GM19397 (cell line): ENCODE measurements at regions not wholly inside any gene's neighbourhood (a gene's known extent, or its start where the extent isn't known, plus 50 kb on each side); places are given as distances from the start of the nearest gene placed in this dataset.
A peak's percentile ranks its signal among the peaks of the same experiment; 100 is the strongest.

Experiments
- ATAC-seq: cut with Tn5 transposase; IDR thresholded peaks from one replicate; pipeline ENCODE4 v1.9.1; 2021; ENCODE audit warnings: mild to moderate bottlenecking, moderate library complexity; ENCODE audit not compliant: unreplicated experiment

DNA sequence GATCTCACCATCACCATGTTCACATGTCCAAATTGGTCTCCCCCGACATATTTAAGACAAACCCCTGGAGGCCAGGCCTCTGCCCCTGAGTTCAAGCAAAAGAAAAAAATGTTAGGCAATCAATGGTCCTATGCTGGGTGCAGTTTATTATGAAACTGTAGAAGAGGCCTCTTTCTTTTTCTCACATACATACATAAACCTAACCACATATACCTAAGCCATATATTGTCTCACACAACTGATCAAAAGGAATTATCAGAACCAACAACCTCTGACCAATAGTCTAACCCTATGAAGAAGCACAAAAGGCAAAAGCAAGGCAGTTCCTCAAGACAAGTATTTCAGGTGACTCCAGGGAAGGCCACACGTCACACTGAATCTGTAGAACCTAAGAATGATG, 49.9 kb downstream of the ILRUN start:
- no peak for ATAC-seq

DNA sequence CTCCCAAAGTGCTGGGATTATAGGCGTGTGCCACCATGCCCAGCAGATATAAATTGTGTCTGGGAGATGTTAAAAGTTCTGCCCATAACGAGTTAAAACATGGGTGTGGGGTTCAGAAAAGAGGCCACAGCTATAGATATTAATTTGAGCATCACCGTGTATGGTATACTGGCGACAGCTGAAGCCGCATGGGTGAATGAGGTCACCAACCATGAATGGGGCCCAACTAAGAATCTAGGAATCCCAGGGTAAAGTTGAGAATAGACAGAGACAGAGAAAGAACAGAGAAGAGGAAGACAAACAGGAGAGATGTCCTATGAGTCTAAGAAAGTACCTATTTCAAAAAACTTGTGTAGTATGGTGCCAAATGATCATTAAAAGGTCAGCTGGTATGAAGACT, 50.9 kb downstream of the ILRUN start:
- ATAC-seq: no peak

DNA sequence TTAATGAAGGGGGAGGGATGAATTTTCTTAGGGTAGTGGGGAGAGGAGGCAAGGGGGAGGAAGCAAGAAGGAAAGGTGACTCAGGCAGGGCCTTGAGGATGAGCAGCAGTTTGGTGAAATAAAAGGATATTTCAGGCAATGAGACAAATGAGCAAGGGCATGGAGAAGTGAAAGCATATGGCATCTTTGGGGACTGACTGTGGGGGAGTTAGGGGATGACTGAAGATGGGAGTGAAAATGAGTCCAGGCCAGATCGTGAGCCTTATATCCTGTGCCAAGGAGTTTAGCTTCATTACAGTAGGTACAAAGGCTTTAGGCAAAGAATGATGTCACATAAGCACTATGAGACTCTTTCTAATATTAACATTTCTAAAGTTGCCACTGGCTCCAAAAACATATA, 51.9 kb downstream of the ILRUN start:
- no peak for ATAC-seq

DNA sequence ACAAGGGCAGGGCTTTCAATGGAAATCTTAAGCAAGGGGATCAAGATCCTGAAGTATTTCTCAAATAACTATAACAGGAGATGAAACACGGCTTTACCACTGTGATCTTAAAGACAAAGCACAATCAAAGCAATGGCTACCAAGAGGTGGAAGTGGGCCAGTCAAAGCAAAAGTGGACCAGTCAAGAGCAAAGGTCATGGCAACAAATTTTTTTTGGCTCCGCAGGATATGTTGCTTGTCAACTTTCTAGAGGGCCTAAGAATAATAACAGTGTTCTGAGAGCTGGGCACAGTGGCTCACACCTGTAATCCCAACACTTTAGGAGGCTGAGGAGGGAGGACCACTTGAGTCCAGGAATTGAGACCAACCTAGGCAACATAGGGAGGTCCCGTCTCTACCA, 54.1 kb downstream of the ILRUN start:
- no peak for ATAC-seq

DNA sequence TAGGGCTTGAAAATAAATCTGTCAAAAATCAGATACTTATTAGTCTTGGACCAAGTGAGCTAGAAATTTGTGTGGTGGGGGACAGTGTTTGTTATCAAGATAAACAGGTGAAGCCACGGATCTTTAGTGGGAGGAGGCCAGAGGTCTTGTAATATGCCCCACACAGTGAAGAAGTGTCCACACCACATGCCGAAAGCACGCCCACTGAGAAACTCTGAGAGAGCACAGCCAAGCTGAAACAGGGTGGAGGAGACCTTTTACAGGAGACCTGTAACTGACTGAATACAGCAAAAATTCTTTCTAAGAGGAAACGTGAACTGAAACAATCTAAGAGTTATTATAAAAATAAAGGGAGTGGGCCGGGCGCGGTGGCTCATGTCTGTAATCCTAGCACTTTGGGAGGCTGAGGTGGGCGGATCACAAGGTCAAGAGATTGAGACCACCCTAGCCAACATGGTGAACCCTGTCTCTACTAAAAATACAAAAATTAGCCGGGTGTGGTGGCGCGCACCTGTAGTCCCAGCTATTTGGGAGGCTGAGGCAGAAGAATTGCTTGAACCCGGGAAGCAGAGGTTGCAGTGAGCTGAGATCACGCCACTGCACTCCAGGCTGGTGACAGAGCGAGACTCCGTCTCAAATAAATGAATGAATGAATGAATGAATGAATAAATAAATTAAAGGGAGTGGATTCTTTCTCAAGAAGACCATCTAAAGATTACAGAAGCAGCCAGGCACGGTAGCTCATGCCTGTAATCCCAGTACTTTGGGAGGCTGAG, 56.3 kb downstream of the ILRUN start:
- peak; percentile 6 for ATAC-seq

DNA sequence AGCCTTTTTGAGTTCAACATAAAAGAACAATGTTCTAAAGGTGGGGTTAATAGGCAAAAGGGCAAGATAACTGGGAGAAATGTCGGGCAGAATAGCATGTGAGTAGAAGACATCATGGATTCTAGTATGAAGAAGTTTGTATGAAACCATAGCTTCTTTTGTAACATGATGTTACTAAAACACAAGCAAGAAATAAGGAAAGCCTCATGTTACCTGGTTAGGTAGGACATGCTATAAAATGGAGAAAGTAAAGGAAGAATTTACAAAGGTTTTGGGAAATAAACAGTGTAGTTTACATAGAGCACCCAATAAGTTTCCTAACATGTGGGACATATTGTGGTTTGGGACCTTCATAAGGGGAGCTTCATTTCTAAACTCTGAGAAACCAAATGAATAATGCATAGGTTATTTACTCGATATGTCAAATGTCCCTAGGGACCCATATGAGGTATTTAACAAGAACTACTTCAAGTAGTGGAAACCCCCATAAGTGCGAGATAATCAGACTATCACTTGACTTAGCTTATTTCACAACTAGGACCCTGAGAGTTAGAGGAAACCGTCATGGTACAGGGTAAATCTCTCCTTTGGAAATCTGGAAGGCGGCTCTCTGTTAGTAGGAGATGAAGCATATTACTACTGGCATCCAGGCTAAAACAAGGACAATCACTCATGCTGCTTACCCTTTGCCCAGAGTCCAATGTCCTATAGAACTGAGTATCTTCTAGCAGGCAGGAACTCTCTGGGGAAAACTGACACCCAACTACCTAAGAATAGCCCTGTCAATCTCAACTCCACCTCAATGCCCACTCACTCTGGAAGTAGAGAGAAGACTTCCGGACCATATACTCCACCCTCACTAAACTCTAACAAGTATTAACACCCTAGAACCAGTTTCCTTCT, 57.5 kb downstream of the ILRUN start:
- ATAC-seq: peak; percentile 56

DNA sequence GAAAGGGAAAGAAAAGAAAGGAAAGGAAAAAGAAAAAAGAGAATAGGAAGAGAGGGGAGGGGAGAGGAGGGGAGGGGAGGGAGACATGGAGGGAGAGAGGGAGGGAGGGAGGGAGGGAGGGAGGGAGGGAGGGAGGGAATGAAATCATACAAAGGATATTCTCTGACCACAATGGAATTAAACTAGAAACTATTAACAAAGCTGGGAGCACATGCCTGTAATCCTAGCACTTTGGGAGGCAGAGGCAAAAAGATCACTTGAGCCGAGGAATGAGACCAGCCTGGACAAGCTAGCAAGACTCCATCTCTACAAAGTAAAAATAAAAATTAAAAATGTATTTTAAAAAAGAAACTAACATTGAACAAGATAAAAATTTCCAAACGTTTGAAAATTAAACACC, 62.8 kb downstream of the ILRUN start:
- no peak for ATAC-seq

DNA sequence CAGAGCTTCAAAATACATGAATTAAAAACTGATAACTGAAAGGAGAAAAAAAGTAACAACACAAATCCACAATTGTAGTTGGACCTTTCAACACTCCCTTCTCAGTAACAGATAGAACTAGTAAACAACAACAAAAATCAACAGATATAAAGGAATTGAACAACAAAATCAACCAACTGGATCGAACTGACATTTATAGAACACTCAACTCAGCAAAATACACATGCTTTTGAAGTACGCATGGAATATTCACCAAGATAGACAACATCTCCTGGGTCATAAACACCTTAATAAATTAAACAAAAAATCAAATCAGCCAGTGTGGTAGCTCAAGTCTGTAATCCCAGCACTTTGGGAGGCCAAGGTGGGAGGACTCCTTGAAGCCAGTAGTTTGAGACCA, 63.3 kb downstream of the ILRUN start:
- no peak for ATAC-seq

DNA sequence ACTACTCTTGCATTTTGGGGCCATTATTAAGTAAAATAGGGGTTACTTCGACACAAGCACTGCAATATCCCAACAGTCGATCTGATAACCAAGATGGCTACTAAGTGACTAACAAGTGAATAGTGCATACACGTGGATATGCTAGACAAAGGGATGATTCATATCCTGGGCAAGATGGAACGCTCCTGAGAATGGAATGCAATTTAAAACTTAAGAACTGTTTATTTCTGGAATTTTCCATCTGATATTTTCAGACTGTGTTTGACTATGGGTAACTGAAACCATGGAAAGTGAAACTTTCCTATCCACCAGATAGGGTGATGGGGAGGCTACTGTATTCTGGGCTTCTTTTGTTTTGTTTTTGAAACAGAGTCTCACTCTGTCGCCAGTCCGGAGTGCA, 66.5 kb downstream of the ILRUN start:
- ATAC-seq: no peak

DNA sequence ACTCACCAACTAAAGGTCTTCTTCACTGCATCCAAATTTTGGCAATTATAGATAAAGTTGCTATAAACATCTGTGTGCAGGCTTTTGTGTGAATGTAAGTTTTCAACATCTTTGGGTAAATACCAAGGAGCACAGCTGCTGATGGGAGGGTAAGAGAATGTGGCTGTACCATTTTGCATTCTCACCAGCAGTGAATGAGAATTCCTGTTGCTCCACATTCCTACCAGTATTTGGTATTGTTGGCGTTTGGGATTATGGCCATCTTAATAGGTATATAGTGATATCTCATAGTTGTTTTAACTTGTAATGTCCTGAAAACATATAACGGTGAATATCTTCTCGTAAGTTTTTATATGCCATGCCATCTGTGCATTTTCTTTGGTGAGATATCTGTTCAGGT, 69.3 kb downstream of the ILRUN start:
- ATAC-seq: no peak

DNA sequence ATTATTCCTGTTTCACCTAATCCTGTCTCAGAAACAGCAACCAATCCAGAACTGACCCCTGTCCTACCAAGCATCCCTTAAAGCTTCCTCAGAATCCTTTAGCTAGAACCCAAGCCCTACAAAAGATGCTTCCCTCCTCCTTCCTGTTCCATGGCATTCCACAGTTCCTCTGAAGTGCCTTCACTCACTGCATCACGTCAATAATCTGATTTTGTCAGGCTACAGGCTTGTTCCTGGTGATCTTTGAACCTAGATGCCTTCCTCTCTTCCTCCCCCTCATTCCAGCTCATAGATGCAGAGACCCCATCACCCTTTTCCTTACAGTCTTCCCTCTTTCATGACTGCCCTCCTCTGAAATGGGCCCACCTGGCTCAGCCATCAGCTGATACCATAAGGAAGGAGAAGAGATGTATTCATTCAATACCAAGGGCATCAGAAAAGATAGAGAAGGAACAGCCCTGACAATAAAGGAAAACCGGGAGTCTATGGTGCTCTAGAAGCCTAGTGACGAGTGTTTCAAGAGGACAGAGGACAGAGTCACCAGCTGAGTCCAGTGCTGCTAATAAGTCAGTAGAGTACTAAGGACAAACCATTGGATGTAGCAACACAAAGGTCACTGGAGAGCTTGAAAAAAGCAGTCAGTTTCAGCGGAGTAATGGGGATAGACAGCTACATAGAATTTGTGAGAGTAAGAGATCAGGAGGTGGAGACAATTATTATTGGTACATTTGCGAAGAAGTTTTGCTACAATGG, 62.5 kb upstream of the SPDEF start:
- no peak for ATAC-seq

DNA sequence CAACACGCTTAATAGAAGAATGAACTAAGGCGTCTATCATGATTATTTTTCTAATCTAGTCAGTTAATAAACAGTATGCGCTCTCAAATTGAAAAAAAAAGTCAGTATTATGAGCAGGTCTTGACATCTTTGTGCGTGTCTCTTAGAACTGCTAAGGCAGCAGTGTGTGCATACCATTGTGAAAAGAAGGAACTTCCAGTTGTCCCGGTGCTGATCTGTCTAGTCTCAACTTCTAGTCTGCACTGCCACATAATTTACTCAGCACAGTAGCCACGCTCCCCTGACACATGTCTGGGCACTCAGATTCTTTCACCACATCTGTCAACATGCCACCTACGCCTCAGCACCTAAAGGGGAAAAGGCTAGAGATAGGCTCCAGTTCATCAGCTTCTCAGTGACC, 61.1 kb upstream of the SPDEF start:
- no peak for ATAC-seq

DNA sequence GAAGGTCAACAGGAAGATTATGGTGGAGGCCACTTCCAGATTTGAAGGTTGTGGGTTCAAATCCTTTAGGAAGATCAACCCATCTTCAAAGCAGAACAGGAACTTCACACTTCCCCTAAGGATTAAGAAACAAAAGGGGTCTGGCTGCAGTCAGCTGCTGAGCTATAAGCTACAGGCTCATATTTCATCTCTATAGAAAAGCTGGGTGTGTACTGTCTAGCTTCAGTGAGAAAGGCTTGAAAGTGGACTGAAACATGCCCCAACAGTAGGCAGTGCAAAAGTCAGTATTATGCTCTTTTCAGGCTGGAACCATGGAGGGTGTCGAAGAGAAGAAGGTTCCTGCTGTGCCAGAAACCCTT, 60.1 kb upstream of the SPDEF start:
- ATAC-seq: no peak

DNA sequence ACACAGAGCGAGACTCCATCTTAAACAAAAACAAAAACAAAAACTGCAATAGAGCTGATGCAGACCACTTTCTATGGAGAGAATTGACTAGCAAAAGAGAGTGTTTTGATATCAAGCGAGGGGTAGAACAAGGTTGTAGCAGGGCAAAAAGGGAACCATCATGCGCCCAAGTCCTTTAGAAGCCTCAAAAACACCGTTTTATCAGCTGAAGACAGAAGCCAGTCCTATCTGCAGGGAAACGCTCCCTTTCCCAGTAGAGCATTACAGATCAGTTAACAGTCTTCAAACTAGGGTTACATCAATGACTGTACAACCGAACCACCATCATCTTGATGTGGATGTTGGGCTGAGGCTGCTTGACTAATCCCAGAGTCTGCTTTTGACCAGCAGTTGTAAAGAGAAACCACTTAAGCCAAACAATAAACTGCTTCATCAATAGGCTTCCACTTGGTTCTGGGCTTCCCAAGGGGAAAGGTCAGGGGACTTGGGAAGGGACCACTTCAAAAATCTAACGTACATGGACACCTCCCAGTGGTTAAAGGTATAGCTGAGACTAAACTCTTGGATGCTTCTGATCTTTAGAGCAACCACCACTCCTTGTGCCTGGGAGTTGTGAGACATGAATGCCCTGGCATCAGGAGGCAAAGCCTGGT, 59.6 kb upstream of the SPDEF start:
- no peak for ATAC-seq

DNA sequence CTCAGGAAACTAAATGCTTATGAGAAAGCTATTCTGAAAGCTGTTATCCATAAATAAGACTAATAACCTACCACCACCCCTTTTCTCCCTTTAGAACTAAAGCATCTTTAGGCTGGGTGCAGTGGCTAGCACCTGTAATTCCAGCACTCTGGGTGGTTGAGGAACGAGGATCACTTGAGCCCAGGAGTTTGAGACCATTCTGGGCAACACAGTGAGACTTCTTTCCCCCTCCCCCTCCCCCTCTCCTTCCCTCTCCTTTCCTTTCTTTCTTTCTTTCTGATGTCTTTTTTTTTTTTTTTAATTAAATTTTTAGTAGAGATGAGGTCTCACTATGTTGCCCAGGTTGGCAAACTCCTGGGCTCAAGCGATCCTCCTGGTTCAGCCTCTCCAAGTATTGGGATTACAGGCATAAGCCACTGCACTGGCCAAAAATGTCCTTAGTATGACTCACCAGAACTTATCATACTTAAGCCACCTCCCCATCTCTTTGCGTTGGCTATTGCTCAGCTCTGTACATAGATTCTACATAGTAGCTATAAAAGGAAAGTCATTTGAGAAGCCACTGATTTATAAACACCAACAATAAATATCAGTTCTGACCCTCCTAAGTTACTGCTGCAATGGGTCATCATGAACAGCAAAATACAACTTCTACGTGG, 54.8 kb upstream of the SPDEF start:
- ATAC-seq: no peak

DNA sequence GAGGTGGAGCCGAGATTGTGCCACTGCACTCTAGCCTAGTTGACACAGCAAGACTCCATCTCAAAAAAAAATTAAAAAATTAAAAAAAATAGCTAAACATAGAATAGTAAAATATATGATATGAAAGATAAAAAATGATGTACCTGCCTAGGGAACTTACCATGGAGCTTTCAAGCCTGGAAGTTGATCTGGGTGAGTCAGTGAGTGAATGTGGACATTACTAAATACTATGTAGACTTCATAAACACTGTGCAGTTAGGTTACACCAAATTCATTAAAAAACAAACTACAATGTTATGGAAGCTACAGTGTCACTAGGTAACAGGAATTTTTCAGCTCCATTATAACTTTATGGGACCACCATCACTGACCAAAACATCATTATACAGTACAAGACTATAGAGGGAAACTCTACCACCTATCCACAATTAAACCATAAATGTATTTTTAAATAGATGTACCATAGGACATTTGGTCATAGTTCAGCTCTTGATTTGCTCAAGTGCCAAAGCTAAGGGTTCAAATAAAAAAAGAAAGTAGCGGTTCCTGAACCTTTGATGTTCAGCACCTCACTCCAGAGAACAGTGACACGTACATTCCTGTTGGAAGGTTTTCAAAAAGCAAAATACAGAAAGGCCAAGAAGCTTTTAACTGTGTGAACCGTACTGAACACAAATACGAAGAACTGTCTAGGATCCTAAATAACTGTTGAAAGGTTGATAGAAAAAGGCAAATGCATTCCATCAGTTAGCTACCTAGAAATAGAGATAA, 52.4 kb upstream of the SPDEF start:
- no peak for ATAC-seq

DNA sequence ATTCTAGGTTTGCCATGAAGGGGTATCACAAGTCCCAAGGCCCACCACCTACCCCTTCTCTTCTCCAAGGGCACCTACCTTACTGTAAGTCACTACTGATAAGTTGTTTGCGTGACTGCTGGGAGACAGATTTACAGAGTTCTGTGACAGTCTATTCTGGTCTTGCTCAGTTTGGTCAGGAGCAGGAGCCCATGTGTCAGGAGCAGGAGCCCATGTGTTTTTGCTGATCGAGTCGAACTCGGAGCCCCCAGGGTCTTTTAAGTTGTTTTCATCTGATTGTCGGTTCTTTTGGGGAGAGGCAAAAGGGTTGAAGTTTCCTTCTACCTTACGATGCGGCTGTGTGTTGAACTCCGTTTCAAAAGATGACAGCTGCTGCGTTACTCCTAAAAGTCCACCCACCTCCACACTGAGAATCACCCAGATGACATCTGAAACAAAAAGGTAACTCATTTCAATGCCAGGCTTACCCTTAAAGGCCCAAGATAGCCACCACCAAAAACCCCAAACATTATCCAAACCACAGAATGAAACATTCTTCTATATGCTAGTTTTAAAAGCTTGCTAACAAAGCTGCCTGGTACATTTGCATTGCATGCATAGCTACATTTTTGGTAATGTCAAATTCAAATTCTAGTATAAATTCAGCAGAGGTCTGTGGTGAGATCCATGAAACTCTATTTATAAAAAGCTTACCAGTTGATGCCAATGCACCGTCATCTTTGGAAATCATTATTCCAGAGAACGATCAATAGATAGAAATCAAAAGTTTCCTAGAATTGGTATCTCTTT, 50.5 kb upstream of the SPDEF start:
- no peak for ATAC-seq
